Femur (tissue), 1 donor: ENCODE measurements at regions not wholly inside any gene's neighbourhood (a gene's known extent, or its start where the extent isn't known, plus 50 kb on each side); places are given as distances from the start of the nearest gene placed in this dataset.

Source experiments
- DNase-seq: peaks from one replicate; pipeline ENCODE4 v3.0.0-alpha.2; 2017

GRCh38 chr4:18403327-18403726, 381.8 kb upstream of the LCORL start:
- DNase-seq, result no peak

GRCh38 chr4:18401868-18402267, 380.3 kb upstream of the LCORL start:
- DNase-seq, result no peak

DNA sequence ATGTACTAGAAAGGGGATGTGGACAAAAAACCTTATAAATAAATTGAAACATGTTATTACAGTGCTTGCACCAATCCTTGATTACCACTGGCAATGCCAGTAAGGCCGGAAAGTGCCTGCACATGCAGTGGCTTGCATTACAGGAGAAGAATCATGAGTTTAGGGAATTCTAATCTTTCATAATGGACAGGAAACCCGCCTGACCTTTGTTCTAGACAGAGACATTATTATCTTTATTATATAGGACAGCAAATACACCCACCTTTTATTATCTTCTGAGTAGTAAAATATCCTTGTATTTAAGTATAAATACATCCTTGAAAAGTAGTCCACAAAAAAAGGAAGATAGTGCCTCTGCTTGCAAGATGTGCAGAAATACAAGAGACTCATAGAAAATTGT, 379.9 kb upstream of the LCORL start:
- DNase-seq, result no peak

GRCh38 chr4:18398661-18399060, 377.1 kb upstream of the LCORL start:
- DNase-seq, result no peak

- DNase-seq, result no peak
These were observed 376.3 kb upstream of the LCORL start for GRCh38 chr4:18397681-18398390.

DNA sequence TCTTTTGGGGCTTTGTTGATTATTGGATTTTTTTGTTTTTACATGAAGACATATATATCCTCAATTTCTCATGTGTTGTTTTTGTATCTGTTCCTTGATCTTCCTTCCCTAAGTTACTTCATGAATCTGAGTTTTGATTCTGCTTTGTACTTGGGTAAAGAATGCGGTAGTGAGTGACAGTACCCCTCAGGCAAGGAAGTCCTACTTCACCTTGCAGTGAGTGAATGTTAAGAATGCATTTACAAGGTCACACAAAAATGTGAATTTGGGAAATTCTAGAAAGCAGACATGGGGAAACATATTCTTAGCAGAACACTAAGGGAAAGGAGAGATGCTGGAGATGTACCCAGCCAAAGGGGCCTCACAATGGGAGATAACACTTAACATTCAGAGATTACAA, 373.1 kb upstream of the LCORL start:
- DNase-seq, result no peak

GRCh38 chr4:18391354-18391728, 369.8 kb upstream of the LCORL start:
- DNase-seq, result no peak

- DNase-seq, result no peak
These were observed 369.2 kb upstream of the LCORL start for GRCh38 chr4:18390655-18391353.

DNA sequence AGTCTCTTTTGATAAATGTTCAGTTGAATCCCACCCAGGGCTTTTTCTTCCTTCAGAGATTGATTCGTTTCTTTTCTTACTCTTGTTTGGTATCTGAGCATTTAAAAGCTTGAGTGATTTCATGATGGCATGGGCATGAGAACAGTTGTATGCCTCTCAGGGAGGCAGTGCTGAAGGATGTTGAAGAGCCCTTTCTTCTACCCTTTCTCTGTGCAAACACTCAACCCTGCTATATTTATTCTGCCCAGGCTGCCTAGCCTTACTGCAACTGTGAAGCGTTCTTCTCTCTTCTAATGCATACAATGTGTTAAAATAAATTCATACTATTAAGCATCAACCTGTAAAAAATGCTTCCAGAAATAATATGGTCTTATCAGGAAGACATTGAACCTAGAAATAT, 367.6 kb upstream of the LCORL start:
- no peak for DNase-seq

DNA sequence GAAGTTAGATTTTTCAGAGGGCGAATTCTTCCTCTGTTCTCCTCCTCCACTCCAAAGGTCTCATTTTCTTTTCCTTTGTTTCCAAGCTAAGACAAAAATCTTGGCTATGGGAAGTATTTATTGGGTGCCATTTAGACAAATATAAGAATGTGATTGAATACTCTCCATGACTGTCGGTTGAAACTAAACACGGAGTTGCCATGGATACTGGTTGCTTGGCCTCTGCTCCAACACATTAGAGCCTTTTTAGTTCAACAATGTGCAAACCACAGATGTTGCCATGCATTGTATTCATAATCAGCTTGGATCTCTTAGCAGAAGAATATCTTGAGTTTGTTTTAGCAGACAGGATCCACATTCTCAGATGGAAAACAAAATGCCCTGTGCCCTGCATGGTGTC, 366.5 kb upstream of the LCORL start:
- DNase-seq, result no peak

DNA sequence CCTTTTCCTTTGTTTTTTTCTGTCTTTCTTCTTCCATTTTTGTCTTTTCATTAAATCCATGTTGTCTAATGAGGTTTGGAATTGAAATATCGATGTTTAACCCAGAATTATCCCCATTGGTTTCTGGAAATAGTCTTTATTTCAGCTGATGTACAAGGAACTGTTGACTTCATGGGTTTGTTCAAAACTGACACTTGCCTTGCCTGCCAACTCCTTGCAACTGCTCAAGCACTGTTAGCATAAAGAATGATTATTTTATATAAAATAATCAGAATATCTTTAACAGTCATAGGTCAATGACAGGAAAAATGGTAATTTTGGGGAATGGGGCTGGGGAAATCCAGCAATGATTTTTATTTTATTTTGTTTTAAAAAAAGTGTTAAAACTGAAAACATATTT, 359.6 kb upstream of the LCORL start:
- no peak for DNase-seq

DNA sequence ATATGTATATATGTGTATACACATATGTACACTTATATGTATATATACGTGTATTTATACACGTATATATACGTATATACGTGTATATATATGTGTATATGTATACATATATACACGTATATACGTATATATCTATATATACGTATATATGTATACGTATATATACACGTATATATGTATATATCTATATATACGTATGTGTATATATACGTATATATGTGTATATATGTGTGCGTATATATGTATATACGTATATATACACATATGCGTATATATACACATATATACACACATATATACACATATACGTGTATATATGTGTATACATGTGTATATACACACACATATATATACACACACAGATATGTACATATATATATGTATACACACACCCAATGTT, 348.0 kb upstream of the LCORL start:
- DNase-seq, result no peak

DNA sequence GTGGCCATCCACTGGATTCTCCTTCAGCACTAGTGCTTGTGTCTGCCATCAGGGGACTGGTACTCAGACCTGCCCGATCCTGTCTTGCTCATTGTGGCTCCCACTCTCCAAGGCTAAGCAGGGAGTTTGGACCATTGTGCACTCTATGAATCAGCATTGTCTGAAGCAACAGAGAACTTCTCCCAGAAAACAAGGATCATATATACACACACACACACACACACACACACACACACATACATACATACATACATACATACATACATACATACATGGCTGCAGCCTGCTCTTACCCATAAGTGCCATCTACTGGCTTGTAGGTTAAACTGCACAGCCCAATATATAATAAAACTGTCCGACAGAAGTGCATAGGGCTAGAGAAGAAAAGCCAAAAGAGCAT, 345.3 kb upstream of the LCORL start:
- no peak for DNase-seq

- DNase-seq, result no peak
These were observed 344.6 kb upstream of the LCORL start for GRCh38 chr4:18366136-18366535.

- DNase-seq, result no peak
These were observed 322.0 kb upstream of the LCORL start for GRCh38 chr4:18343581-18343980.

DNA sequence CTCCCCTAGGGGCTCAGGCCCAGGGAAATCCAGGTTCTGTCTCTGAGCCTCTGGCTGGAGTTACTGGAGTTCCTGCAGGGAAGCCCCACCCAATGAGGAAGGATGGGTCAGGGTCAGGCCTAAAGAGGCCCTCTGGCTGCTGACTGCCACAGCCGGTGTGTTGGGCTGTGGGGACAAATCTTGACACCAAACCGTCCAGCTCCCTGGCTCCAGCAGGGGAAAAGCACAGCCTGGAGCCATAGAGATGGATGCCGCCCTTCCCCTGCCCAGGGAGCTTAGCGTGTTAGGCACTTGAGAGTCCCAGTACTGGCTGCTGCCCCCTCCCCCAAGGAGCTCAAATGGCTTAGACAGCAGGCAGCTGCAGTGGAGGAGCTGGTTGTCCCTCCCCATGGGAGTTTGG, 321.3 kb upstream of the LCORL start:
- no peak for DNase-seq

DNA sequence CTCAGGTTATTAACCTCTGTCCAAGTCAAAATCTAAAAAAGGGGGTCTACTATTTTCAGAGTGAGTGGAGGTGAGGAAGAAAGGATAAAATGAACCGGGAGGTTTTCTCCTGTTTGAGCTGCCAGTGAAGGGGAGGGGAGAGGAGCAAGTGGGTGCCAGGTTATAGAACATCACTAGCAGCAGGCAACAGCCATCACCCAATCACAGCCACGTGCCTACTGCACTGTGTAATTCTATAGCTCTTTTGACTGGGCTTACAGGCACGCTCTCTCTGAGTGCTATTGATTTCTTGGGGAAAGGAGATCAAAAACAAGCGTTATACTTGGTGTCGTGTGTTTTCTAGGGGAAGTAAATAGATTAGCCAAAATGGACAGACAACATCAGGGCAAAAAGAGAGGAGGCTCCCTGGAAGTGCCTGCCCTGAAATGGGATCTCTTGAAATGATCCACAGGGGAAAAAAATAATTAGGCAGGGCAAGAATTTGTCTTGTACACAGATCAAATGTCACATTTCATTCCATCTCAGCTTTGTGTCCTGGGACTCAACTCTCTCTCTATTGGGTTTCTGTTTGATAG, 300.5 kb upstream of the LCORL start:
- DNase-seq, result no peak

DNA sequence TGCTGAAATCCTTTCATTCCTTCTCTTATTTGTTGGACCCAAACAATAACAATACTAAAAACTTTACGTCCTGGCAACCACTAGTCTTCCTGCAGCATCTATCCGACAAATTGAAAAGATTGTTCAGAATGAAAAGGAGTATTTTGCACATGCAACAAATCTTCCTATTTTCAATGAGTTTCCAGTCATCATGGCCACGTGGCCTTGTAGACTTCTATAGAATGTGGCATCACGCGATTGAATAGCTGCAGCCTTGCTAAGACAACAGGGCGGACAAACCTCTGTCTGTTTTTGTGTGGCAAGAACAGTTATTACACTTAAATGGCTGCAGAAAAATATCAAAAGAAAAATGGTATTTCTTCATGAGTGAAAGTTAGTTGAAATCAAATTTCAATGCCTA, 297.9 kb upstream of the LCORL start:
- DNase-seq, result no peak

- DNase-seq, result peak; percentile 56
These were observed 297.3 kb upstream of the LCORL start for GRCh38 chr4:18318682-18319388.

GRCh38 chr4:18314731-18315130, 293.2 kb upstream of the LCORL start:
- DNase-seq, result no peak

GRCh38 chr4:18297684-18298083, 276.1 kb upstream of the LCORL start:
- no peak for DNase-seq

GRCh38 chr4:18296411-18296810, 274.9 kb upstream of the LCORL start:
- no peak for DNase-seq

- no peak for DNase-seq
These were observed 273.3 kb upstream of the LCORL start for GRCh38 chr4:18294846-18295245.

DNA sequence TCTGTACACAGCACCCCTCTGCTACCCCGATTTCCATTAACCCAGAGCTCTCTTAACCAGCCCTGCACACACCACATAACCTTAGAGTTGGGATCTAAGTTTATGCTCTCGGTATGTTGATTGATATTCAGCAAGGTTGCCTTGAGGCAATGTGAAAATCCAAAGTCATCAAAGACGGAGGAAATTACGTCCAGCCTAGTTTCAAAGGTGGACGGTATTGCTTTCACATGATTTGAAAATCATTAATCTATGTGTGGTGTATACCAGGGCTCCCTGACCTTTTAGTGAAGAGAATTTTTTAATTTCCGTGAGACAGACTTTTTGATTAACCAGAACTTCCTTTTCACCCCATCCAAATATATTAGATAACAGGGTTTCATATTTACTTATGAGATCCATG, 272.5 kb upstream of the LCORL start:
- no peak for DNase-seq
